Activated naive CD4-positive, alpha-beta T cell treated with anti-CD3 and anti-CD28 coated beads, Interleukin-2, amount 50 U/mL, for 72 hours (primary cell): ENCODE measurements at regions not wholly inside any gene's neighbourhood (a gene's known extent, or its start where the extent isn't known, plus 50 kb on each side); places are given as distances from the start of the nearest gene placed in this dataset.

ENCODE experiments used
- ATAC-seq, 2 donors: fragments of 150-1000 bp; cut with Tn5 transposase; 2 replicates each; pipeline ENCODE4 v1.10.0; 2021; ENCODE audit warnings: mild to moderate bottlenecking in 2 of 2, moderate library complexity in 2 of 2
- DNase-seq, 2 donors: peaks; one replicate each; pipeline ENCODE4 v3.0.0; 2021 to 2022; ENCODE audit warnings: low spot score in 2 of 2
- H3K27ac Mint-ChIP-seq, 2 donors: one replicate each; pipeline ENCODE4 v1.8.0; 2022; ENCODE audit warnings: mild to moderate bottlenecking in 2 of 2, mixed read lengths in 2 of 2
- H3K36me3 Mint-ChIP-seq, 2 donors: one replicate each; pipeline ENCODE4 v1.8.0; 2022; ENCODE audit warnings: mixed read lengths in 2 of 2
- H3K9me3 Mint-ChIP-seq, 2 donors: one replicate each; pipeline ENCODE4 v1.8.0; 2022; ENCODE audit warnings: mixed read lengths in 2 of 2

DNA sequence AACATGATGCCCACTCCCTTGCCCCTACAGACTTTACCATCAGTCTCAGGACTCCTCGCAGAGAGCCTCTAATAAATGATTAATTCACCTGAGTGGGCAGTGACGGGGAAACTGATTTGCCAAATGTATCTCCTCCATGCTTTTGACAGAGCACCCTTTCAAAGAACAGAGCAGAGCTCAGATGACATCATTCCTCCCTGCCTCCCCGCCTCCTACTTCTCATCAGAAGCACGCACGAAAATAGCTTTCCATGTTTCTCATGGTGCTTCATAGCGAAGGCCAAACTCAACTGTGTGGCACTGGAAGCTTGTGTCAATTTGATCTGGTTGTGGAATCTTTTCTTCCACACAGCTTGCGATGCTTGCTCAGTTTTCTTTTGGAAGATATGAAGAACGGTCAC, 442.5 kb downstream of the RPS24 start:
- no peaks in the 10 kb centered on the region for H3K9me3 Mint-ChIP-seq
- DNase-seq (no peak), ATAC-seq (no peak)
- no peak overlapping the region for H3K27ac Mint-ChIP-seq
- no peaks in the 10 kb centered on the region for H3K36me3 Mint-ChIP-seq

DNA sequence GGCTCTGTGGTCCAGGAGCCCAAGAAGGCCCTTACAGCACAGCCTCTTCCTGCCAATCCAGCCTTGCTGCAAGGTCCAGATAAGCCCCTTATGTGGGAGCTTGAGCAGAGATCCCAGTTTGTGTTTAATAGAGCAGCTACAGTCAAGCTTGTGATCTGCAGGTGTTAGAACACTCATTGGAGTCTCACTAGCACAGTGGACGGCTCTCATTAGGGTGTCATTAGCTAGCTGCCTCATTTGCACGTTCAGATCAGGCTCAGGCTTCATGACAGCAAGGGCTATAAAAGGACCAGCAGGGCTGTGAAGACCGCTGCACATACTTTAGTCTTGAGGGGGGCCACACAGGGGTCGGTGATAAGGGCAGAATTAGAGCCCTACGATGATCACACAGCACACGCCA, 443.2 kb downstream of the RPS24 start:
- no peak for DNase-seq
- ATAC-seq: no peak
- no peaks in the 10 kb centered on the region for H3K36me3 Mint-ChIP-seq
- no peak overlapping the region for H3K27ac Mint-ChIP-seq
- no peaks in the 10 kb centered on the region for H3K9me3 Mint-ChIP-seq

DNA sequence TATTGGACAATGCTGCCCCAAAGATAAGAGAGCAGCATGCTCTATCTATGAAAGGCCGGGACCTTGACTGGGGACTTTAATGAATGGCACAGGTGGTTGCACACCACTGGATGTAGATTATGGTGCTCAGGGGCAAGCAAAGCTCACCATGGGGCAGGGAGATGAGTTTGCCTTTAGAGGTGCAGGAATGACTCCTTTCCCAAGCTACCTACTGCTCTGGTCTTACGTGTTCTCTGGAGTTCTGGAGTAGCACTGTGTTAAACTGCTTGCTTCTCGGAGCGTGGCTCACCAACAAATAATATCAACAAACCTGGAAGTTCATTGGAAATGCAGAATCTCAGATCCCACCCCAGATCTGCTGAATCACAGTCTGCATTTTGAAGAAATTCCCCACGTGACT, 445.3 kb downstream of the RPS24 start:
- ATAC-seq (no peak), DNase-seq (no peak)
- H3K9me3 Mint-ChIP-seq: no peaks in the 10 kb centered on the region
- H3K36me3 Mint-ChIP-seq: no peaks in the 10 kb centered on the region
- no peak overlapping the region for H3K27ac Mint-ChIP-seq

GRCh38 chr10:78479467-78479866, 445.8 kb downstream of the RPS24 start:
- Mint-ChIP-seq H3K36me3 (no peaks in the 10 kb centered on the region), H3K27ac (no peak overlapping the region)
- no peak for ATAC-seq

DNA sequence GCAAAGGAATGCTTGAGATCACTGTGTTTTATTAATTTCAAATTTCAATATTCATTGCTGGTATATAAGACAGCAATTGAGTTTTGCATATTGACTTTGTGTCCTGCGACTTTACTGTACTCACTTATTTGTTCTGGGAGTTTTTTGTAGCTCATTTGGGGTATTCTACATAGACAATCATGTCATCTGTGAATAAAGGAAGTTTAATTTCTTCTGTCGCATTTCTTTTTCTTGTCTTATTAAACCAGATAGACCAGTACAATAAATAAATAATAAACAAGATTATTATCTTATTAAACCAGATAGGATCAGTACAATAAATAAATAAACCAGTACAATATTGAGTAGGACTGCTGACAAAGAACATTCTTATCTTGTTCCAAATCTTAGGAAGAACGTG, 448.2 kb downstream of the RPS24 start:
- Mint-ChIP-seq H3K9me3 (no peaks in the 10 kb centered on the region), H3K27ac (no peak overlapping the region), H3K36me3 (no peaks in the 10 kb centered on the region)
- DNase-seq (no peak), ATAC-seq (no peak)

More at GRCh38 chr10:78479467-78479866, 445.8 kb downstream of the RPS24 start:
- DNase-seq: no peak
- no peaks in the 10 kb centered on the region for H3K9me3 Mint-ChIP-seq

DNA sequence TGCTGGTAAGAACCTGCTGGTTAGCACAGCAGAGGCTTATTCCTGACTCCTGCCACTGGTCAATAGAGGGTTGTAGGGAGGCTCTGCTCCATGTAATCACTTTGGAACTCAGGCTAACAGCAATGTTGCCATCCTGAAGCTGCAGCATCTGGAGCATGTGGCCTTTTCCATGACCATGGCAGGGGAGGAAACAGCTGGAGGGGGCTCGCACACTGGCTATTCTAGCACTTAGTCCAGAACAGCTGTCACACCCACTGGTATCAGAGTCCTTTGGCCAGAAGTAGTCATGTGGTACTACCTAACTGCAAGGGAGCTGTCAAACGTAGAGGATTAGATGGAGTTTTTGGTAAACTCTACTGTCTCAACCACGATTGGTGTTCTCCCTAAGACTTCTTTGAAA, 450.0 kb downstream of the RPS24 start:
- Mint-ChIP-seq H3K9me3 (no peaks in the 10 kb centered on the region), H3K27ac (no peak overlapping the region), H3K36me3 (no peaks in the 10 kb centered on the region)
- no peak for ATAC-seq
- DNase-seq: no peak

GRCh38 chr10:78489034-78489433, 455.4 kb downstream of the RPS24 start:
- ATAC-seq (no peak), DNase-seq (no peak)
- Mint-ChIP-seq H3K36me3 (peaks cover 7 to 16% of the 10 kb centered on the region in 2 donors), H3K9me3 (peaks cover 9% of the 10 kb centered on the region in 2 donors), H3K27ac (no peak overlapping the region)

DNA sequence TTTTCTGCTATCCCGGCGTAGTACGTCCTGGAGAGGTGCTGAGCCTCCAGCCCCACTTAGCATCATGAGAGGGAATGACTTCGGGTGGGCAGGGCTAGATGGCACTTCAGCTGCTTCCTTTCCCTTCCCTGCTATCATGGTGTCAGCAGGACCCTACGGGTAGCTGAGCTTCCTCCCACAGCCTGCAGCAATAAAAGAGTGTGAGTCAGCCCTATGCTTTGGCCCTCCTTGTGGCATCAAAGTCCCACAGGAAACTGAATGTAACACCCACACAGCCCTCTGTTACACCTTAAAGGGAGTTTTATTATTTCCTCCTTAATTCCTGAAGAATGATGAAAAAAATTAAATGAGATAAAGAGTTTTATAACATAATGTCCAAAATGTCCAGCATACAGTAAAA, 458.1 kb downstream of the RPS24 start:
- ATAC-seq (peak in 1 of 2 donors; percentile 51), DNase-seq (no peak)
- peaks cover 7 to 16% of the 10 kb centered on the region in 2 donors for H3K36me3 Mint-ChIP-seq
- H3K9me3 Mint-ChIP-seq: peaks cover 9% of the 10 kb centered on the region in 2 donors
- H3K27ac Mint-ChIP-seq: no peak overlapping the region

- ATAC-seq (no peak), DNase-seq (no peak)
- peaks cover 9% of the 10 kb centered on the region in 2 donors for H3K9me3 Mint-ChIP-seq
- peaks cover 7 to 16% of the 10 kb centered on the region in 2 donors for H3K36me3 Mint-ChIP-seq
- no peak overlapping the region for H3K27ac Mint-ChIP-seq
These were observed 458.8 kb downstream of the RPS24 start for GRCh38 chr10:78492424-78492823.

DNA sequence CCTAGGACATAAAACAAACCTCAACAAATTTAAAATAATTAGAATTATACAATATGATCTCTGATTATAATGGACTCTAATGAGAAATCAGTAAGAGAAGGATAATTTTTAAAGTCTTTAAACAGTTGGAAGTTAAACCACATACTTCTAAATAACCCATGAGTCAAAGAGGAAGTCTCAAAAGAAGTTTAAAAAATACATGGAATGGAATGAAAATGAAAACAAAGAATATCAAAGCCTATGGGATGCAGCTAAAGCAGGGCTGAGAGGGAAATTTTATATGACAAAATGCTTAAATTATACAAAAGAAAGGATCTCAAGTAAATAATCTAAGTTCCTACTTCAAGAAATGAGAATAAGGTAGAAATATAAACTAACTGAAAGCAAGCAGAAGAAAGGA, 460.5 kb downstream of the RPS24 start:
- H3K27ac Mint-ChIP-seq: no peak overlapping the region
- ATAC-seq: no peak
- no peak for DNase-seq
- peaks cover 9% of the 10 kb centered on the region in 2 donors for H3K9me3 Mint-ChIP-seq
- peaks cover 7 to 16% of the 10 kb centered on the region in 2 donors for H3K36me3 Mint-ChIP-seq

- peaks cover 0 to 3% of the 10 kb centered on the region in 2 donors for H3K9me3 Mint-ChIP-seq
- ATAC-seq: no peak
- H3K27ac Mint-ChIP-seq: no peak overlapping the region
- no peak for DNase-seq
- H3K36me3 Mint-ChIP-seq: no peaks in the 10 kb centered on the region
These were observed 468.7 kb downstream of the RPS24 start for GRCh38 chr10:78502210-78502936.

- H3K36me3 Mint-ChIP-seq: no peaks in the 10 kb centered on the region
- no peak for ATAC-seq
- H3K27ac Mint-ChIP-seq: no peak overlapping the region
- peaks cover 0 to 3% of the 10 kb centered on the region in 2 donors for H3K9me3 Mint-ChIP-seq
- DNase-seq: no peak
These were observed 470.5 kb downstream of the RPS24 start for GRCh38 chr10:78504181-78504580.

- DNase-seq: no peak
- ATAC-seq: peak; percentile 73 to 94
- Mint-ChIP-seq H3K27ac (no peak overlapping the region), H3K36me3 (no peaks in the 10 kb centered on the region), H3K9me3 (no peaks in the 10 kb centered on the region)
These were observed 472.0 kb downstream of the RPS24 start for GRCh38 chr10:78505657-78506056.

- ATAC-seq (no peak), DNase-seq (no peak)
- H3K36me3 Mint-ChIP-seq: no peaks in the 10 kb centered on the region
- no peaks in the 10 kb centered on the region for H3K9me3 Mint-ChIP-seq
- no peak overlapping the region for H3K27ac Mint-ChIP-seq
These were observed 473.0 kb downstream of the RPS24 start for GRCh38 chr10:78506614-78507013.

- Mint-ChIP-seq H3K9me3 (no peaks in the 10 kb centered on the region), H3K27ac (no peak overlapping the region), H3K36me3 (no peaks in the 10 kb centered on the region)
- DNase-seq (no peak), ATAC-seq (no peak)
These were observed 474.0 kb downstream of the RPS24 start for GRCh38 chr10:78507510-78508160.

DNA sequence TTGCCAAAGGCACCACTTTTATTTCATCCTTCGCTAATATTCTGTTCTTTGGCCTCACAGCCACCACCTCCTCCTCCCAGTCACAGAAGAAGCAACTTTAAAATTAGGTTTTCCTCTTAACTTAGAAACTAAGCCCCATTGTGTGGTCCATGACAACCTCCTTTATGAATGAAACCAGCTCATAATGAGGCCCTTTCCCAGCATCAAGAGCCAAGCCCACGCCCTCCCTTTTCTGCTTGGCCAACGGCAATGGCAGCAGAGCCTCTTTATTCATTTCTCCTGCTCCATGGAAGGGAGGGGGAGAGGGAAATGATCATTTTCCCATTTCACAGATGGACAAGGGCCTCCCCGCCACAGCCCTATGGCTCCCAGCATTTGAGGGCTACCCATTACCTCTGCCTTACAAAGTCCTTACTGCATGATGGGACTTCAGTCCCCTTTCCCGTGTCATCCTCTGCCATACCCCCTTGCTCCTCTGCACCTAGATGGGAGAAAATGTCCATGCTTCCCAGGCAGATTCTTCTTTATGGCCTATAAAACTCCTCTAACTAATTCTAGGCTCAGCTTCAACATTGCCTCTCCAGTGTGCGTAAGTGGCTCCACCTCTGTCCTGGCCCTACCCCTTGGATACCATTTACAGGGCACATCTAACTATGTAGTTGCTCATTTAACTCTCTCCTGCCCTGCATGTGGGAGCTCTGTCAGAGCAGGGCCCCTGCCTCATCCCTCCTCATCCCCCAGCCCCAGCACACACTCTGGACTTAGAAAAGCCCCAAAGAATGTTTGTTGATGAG, 475.5 kb downstream of the RPS24 start:
- DNase-seq: no peak
- H3K27ac Mint-ChIP-seq: no peak overlapping the region
- ATAC-seq: no peak
- H3K9me3 Mint-ChIP-seq: no peaks in the 10 kb centered on the region
- H3K36me3 Mint-ChIP-seq: no peaks in the 10 kb centered on the region

- ATAC-seq (peak in 1 of 2 donors; percentile 32), DNase-seq (no peak)
- Mint-ChIP-seq H3K9me3 (no peaks in the 10 kb centered on the region), H3K36me3 (no peaks in the 10 kb centered on the region), H3K27ac (peak overlapping the region in 1 of 2 donors; percentile 22)
These were observed 477.1 kb downstream of the RPS24 start for GRCh38 chr10:78510566-78511323.
